Adrenal gland (tissue), 5 donors: ENCODE measurements at regions not wholly inside any gene's neighbourhood (a gene's known extent, or its start where the extent isn't known, plus 50 kb on each side); places are given as distances from the start of the nearest gene placed in this dataset.

Experiments
- POLR2A ChIP-seq, 2 donors: fragments of 450-650 bp; IDR thresholded peaks; one replicate each; pipeline ENCODE4 v1.6.1; 2017; ENCODE audit warnings: antibody characterized with exemption in 2 of 2, mild to moderate bottlenecking in 2 of 2, moderate library complexity in 1 of 2
- TF ChIP-seq, protein P1 (sequence below), 6 experiments: fragments of 450-650 bp in 4 of 6; fragments of 200-600 bp in 2 of 6; sonication (generic) in 1 of 6; IDR thresholded peaks; 1 replicate in 5 of 6; 2 replicates in 1 of 6; pipeline versions ENCODE4 v1.5.1 to v1.8.0; 2016 to 2021; ENCODE audit warnings: antibody characterized with exemption in 6 of 6, mild to moderate bottlenecking in 2 of 6, moderate library complexity in 1 of 6
- donor health status: DM: no; HTN: no; CAD: no.

GRCh38 chr6:125567407-125567806, 182.0 kb upstream of the HEY2 start:
- TF ChIP-seq, protein P1, sequence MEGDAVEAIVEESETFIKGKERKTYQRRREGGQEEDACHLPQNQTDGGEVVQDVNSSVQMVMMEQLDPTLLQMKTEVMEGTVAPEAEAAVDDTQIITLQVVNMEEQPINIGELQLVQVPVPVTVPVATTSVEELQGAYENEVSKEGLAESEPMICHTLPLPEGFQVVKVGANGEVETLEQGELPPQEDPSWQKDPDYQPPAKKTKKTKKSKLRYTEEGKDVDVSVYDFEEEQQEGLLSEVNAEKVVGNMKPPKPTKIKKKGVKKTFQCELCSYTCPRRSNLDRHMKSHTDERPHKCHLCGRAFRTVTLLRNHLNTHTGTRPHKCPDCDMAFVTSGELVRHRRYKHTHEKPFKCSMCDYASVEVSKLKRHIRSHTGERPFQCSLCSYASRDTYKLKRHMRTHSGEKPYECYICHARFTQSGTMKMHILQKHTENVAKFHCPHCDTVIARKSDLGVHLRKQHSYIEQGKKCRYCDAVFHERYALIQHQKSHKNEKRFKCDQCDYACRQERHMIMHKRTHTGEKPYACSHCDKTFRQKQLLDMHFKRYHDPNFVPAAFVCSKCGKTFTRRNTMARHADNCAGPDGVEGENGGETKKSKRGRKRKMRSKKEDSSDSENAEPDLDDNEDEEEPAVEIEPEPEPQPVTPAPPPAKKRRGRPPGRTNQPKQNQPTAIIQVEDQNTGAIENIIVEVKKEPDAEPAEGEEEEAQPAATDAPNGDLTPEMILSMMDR (IDR thresholded peaks at IDR 0.05): no peak
- no peak for TF ChIP-seq POLR2A (IDR thresholded peaks at IDR 0.05)
